CD14-positive monocyte (primary cell): ENCODE measurements at regions not wholly inside any gene's neighbourhood (a gene's known extent, or its start where the extent isn't known, plus 50 kb on each side); places are given as distances from the start of the nearest gene placed in this dataset.

Experiments used
- DNase-seq, 3 donors: peaks; one replicate each; pipeline ENCODE4 v3.0.0-alpha.2; 2011 to 2022
- H2AFZ ChIP-seq: 2 replicates; pipeline ENCODE4 v1.6.0; 2012; ENCODE audit warnings: mild to moderate bottlenecking, low read depth, low read length, inconsistent platforms; ENCODE audit not compliant: insufficient read depth, poor library complexity, severe bottlenecking
- H3K27ac ChIP-seq, 2 donors: 1 replicate in 1 of 2; 2 replicates in 1 of 2; pipeline ENCODE4 v1.5.1; 2012 to 2013; ENCODE audit warnings: low read length in 2 of 2, control low read depth in 1 of 2, inconsistent platforms in 1 of 2, low read depth in 1 of 2, mild to moderate bottlenecking in 1 of 2
- H3K27me3 ChIP-seq, 2 donors: one replicate each; pipeline versions ENCODE4 v1.6.0 to v1.6.1; 2011 to 2013; ENCODE audit warnings: low read length in 2 of 2; ENCODE audit not compliant: control insufficient read depth in 2 of 2, insufficient read depth in 2 of 2
- H3K36me3 ChIP-seq, 2 donors: replicated peaks in 1 of 2; 1 replicate in 1 of 2; 2 replicates in 1 of 2; pipeline versions ENCODE4 v1.5.1 to v1.6.1; 2012 to 2013; ENCODE audit warnings: low read length in 2 of 2, control low read depth in 1 of 2, inconsistent platforms in 1 of 2, mild to moderate bottlenecking in 1 of 2; ENCODE audit not compliant: insufficient read depth in 2 of 2, control insufficient read depth in 1 of 2
- H3K4me1 ChIP-seq, 2 donors: 1 replicate in 1 of 2; 2 replicates in 1 of 2; pipeline versions ENCODE4 v1.5.1 to v1.6.1; 2012 to 2013; ENCODE audit warnings: low read length in 2 of 2, control low read depth in 1 of 2, inconsistent platforms in 1 of 2, mild to moderate bottlenecking in 1 of 2, moderate library complexity in 1 of 2; ENCODE audit not compliant: insufficient read depth in 2 of 2, control insufficient read depth in 1 of 2
- H3K4me2 ChIP-seq: replicated peaks from 2 replicates; pipeline ENCODE3; 2012; ENCODE audit warnings: low read length, moderate library complexity, mild to moderate bottlenecking; ENCODE audit not compliant: poor library complexity, severe bottlenecking; ENCODE audit errors: extremely low read depth
- H3K4me3 ChIP-seq, 3 experiments: fragments of 200-600 bp in 1 of 3; sonication (generic) in 1 of 3; replicated peaks in 1 of 3; 1 replicate in 2 of 3; 2 replicates in 1 of 3; pipeline ENCODE4 v1.5.1; 2011 to 2013; ENCODE audit warnings: low read length in 3 of 3, mild to moderate bottlenecking in 3 of 3, control low read depth in 2 of 3, low read depth in 2 of 3, inconsistent platforms in 1 of 3, moderate library complexity in 1 of 3
- H3K79me2 ChIP-seq: 2 replicates; pipeline ENCODE4 v1.6.0; 2012; ENCODE audit warnings: mild to moderate bottlenecking, control low read depth, inconsistent platforms, low read length, moderate library complexity; ENCODE audit not compliant: insufficient read depth
- H3K9ac ChIP-seq: 2 replicates; pipeline ENCODE4 v1.6.0; 2017; ENCODE audit warnings: low read length, mild to moderate bottlenecking; ENCODE audit not compliant: insufficient read depth, poor library complexity, severe bottlenecking
- H3K9me3 ChIP-seq, 2 donors: replicated peaks in 1 of 2; 1 replicate in 1 of 2; 2 replicates in 1 of 2; pipeline versions ENCODE4 v1.5.1 to v1.6.1; 2012 to 2013; ENCODE audit warnings: low read length in 2 of 2, control low read depth in 1 of 2; ENCODE audit not compliant: control insufficient read depth in 1 of 2, insufficient read depth in 1 of 2
- H4K20me1 ChIP-seq: 2 replicates; pipeline ENCODE4 v1.6.0; 2012; ENCODE audit warnings: mild to moderate bottlenecking, low read length, control low read depth, moderate library complexity; ENCODE audit not compliant: insufficient read depth
- H3K27ac Mint-ChIP-seq, 7 donors: one replicate each; pipeline ENCODE4 v1.8.0; 2020; ENCODE audit warnings: mild to moderate bottlenecking in 7 of 7, mixed read lengths in 7 of 7, moderate library complexity in 6 of 7, inconsistent platforms in 2 of 7
- H3K27me3 Mint-ChIP-seq, 3 donors: one replicate each; pipeline ENCODE4 v1.8.0; 2021 to 2022; ENCODE audit warnings: low read depth in 3 of 3, mild to moderate bottlenecking in 3 of 3, mixed read lengths in 3 of 3, moderate library complexity in 3 of 3, inconsistent platforms in 1 of 3
- H3K36me3 Mint-ChIP-seq, 2 donors: one replicate each; pipeline ENCODE4 v1.8.0; 2020; ENCODE audit warnings: mixed read lengths in 2 of 2, inconsistent platforms in 1 of 2, mild to moderate bottlenecking in 1 of 2
- H3K4me1 Mint-ChIP-seq: one replicate; pipeline ENCODE4 v1.8.0; 2020; ENCODE audit warnings: mild to moderate bottlenecking, mixed read lengths
- H3K4me3 Mint-ChIP-seq, 2 donors: one replicate each; pipeline ENCODE4 v1.8.0; 2020; ENCODE audit warnings: mild to moderate bottlenecking in 2 of 2, mixed read lengths in 2 of 2, moderate library complexity in 1 of 2
- H3K9me3 Mint-ChIP-seq, 7 donors: one replicate each; pipeline ENCODE4 v1.8.0; 2020 to 2022; ENCODE audit warnings: mixed read lengths in 7 of 7, mild to moderate bottlenecking in 6 of 7, moderate library complexity in 6 of 7, inconsistent platforms in 2 of 7
- WGBS: methylation state at CpG from one replicate; pipeline ENCODE4 v1.1.5; 2013; ENCODE audit warnings: missing lambda C conversion rate; ENCODE audit not compliant: insufficient coverage; 5-methylcytosine and 5-hydroxymethylcytosine counted together
- intact Hi-C, 2 donors: fragments of 100-400 bp; cut with micrococcal nuclease; formaldehyde crosslinking; loops; one replicate each; pipeline versions ENCODE4 v1.15.0 to v1.15.1; 2023
- TF ChIP-seq, protein P1 (sequence below): fragments of 200-600 bp; IDR thresholded peaks from one replicate; pipeline ENCODE4 v1.8.0; 2022; ENCODE audit warnings: antibody characterized with exemption, mild to moderate bottlenecking

GRCh38 chr3:148333091-148333490, 364.6 kb upstream of the AGTR1 start:
- H3K27me3 ChIP-seq: no peaks in the 10 kb centered on the region
- no peak overlapping the region for H3K27ac ChIP-seq
- H3K36me3 ChIP-seq: no peaks in the 10 kb centered on the region
- H3K4me1 ChIP-seq: no peaks in the 10 kb centered on the region
- no peak overlapping the region for H3K4me3 ChIP-seq
- intact Hi-C loops: no loop called here
- WGBS: 67% methylated on average over 2 of the region's 3 CpGs
- no peaks in the 10 kb centered on the region for H3K79me2 ChIP-seq
- H3K9me3 ChIP-seq: no peaks in the 10 kb centered on the region
- H3K27ac Mint-ChIP-seq: no peak overlapping the region
- peaks cover 0 to 3% (median 2%) of the 10 kb centered on the region in 7 donors for H3K9me3 Mint-ChIP-seq
- H4K20me1 ChIP-seq: no peaks in the 10 kb centered on the region
- H3K9ac ChIP-seq: no peak overlapping the region
- H3K4me3 Mint-ChIP-seq: no peak overlapping the region
- H2AFZ ChIP-seq: no peak overlapping the region
- H3K27me3 Mint-ChIP-seq: peaks cover 0 to 6% (median 1%) of the 10 kb centered on the region in 3 donors
- H3K4me2 ChIP-seq: no peak overlapping the region
- no peak for DNase-seq
- H3K36me3 Mint-ChIP-seq: no peaks in the 10 kb centered on the region
- no peaks in the 10 kb centered on the region for H3K4me1 Mint-ChIP-seq
- TF ChIP-seq, protein P1, sequence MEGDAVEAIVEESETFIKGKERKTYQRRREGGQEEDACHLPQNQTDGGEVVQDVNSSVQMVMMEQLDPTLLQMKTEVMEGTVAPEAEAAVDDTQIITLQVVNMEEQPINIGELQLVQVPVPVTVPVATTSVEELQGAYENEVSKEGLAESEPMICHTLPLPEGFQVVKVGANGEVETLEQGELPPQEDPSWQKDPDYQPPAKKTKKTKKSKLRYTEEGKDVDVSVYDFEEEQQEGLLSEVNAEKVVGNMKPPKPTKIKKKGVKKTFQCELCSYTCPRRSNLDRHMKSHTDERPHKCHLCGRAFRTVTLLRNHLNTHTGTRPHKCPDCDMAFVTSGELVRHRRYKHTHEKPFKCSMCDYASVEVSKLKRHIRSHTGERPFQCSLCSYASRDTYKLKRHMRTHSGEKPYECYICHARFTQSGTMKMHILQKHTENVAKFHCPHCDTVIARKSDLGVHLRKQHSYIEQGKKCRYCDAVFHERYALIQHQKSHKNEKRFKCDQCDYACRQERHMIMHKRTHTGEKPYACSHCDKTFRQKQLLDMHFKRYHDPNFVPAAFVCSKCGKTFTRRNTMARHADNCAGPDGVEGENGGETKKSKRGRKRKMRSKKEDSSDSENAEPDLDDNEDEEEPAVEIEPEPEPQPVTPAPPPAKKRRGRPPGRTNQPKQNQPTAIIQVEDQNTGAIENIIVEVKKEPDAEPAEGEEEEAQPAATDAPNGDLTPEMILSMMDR: no peak

DNA sequence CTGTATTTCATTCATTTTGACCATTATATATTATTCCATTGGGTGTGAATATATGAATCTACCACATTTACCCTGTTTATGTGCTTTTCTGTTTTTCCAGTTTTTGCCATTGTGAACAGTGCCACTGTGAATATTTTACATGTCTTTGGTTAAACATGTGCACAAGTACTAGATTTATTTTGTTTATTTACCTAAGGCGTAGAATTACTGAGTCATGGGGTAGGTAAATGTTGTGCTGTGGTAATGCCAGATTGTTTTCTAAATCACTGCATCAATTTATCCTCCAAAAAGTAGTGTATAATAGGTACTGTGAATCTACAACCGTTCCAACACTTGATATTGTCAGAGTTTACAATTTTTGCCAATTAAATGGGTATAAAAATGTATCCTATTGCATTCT, 362.1 kb upstream of the AGTR1 start:
- H3K4me3 ChIP-seq: no peak overlapping the region
- WGBS: no CpG with 5 or more reads among the region's 2 CpGs
- no peak overlapping the region for H3K4me3 Mint-ChIP-seq
- no peak for DNase-seq
- no peak overlapping the region for H3K9ac ChIP-seq
- H4K20me1 ChIP-seq: no peaks in the 10 kb centered on the region
- TF ChIP-seq, protein P1: no peak
- H3K27ac ChIP-seq: no peak overlapping the region
- peaks cover 0 to 5% (median 1%) of the 10 kb centered on the region in 3 donors for H3K27me3 Mint-ChIP-seq
- H3K4me1 ChIP-seq: no peaks in the 10 kb centered on the region
- H3K27me3 ChIP-seq: no peaks in the 10 kb centered on the region
- no peaks in the 10 kb centered on the region for H3K36me3 Mint-ChIP-seq
- H3K9me3 ChIP-seq: no peaks in the 10 kb centered on the region
- no peaks in the 10 kb centered on the region for H3K36me3 ChIP-seq
- H3K79me2 ChIP-seq: no peaks in the 10 kb centered on the region
- H2AFZ ChIP-seq: no peak overlapping the region
- no peaks in the 10 kb centered on the region for H3K4me1 Mint-ChIP-seq
- H3K9me3 Mint-ChIP-seq: peaks cover 0 to 5% (median 2%) of the 10 kb centered on the region in 7 donors
- intact Hi-C loops: no loop called here
- H3K4me2 ChIP-seq: no peak overlapping the region
- no peak overlapping the region for H3K27ac Mint-ChIP-seq
